ENCODE measurements at regions not wholly inside any gene's neighbourhood (a gene's known extent, or its start where the extent isn't known, plus 50 kb on each side); places are given as distances from the start of the nearest gene placed in this dataset.

- H3K27me3 ChIP-seq (ENCODE audit: insufficient read depth) = no peaks in the 10 kb centered on the region
- peaks cover 7% of the 10 kb centered on the region for H3K27me3 Mint-ChIP-seq (ENCODE audit: insufficient read depth, low read depth, poor library complexity)
- H3K36me3 Mint-ChIP-seq (ENCODE audit: low read depth) = no peaks in the 10 kb centered on the region
- H3K79me2 ChIP-seq (replicated peaks; ENCODE audit: insufficient read depth) = no peaks in the 10 kb centered on the region
- peaks cover 11% of the 10 kb centered on the region; the same call in 1 of the 2 replicates for H3K4me1 ChIP-seq (ENCODE audit: insufficient read depth)
- H3K4me3 ChIP-seq = no peak overlapping the region
- no peaks in the 10 kb centered on the region for H4K20me1 ChIP-seq (replicated peaks; ENCODE audit: insufficient read depth)
- H3K9me3 Mint-ChIP-seq = peaks cover 3% of the 10 kb centered on the region; the same call in 1 of the 3 replicates
- H2AFZ ChIP-seq = no peak overlapping the region
- no peaks in the 10 kb centered on the region for H3K9me2 ChIP-seq (ENCODE audit: insufficient read depth)
- H3K36me3 ChIP-seq (ENCODE audit: insufficient read depth) = no peaks in the 10 kb centered on the region
- no peak overlapping the region for H3K27ac ChIP-seq (ENCODE audit: low read depth)
- TF ChIP-seq, protein P1, sequence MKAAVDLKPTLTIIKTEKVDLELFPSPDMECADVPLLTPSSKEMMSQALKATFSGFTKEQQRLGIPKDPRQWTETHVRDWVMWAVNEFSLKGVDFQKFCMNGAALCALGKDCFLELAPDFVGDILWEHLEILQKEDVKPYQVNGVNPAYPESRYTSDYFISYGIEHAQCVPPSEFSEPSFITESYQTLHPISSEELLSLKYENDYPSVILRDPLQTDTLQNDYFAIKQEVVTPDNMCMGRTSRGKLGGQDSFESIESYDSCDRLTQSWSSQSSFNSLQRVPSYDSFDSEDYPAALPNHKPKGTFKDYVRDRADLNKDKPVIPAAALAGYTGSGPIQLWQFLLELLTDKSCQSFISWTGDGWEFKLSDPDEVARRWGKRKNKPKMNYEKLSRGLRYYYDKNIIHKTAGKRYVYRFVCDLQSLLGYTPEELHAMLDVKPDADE (IDR thresholded peaks at IDR 0.05) = no peak
- TF ChIP-seq, protein P2, sequence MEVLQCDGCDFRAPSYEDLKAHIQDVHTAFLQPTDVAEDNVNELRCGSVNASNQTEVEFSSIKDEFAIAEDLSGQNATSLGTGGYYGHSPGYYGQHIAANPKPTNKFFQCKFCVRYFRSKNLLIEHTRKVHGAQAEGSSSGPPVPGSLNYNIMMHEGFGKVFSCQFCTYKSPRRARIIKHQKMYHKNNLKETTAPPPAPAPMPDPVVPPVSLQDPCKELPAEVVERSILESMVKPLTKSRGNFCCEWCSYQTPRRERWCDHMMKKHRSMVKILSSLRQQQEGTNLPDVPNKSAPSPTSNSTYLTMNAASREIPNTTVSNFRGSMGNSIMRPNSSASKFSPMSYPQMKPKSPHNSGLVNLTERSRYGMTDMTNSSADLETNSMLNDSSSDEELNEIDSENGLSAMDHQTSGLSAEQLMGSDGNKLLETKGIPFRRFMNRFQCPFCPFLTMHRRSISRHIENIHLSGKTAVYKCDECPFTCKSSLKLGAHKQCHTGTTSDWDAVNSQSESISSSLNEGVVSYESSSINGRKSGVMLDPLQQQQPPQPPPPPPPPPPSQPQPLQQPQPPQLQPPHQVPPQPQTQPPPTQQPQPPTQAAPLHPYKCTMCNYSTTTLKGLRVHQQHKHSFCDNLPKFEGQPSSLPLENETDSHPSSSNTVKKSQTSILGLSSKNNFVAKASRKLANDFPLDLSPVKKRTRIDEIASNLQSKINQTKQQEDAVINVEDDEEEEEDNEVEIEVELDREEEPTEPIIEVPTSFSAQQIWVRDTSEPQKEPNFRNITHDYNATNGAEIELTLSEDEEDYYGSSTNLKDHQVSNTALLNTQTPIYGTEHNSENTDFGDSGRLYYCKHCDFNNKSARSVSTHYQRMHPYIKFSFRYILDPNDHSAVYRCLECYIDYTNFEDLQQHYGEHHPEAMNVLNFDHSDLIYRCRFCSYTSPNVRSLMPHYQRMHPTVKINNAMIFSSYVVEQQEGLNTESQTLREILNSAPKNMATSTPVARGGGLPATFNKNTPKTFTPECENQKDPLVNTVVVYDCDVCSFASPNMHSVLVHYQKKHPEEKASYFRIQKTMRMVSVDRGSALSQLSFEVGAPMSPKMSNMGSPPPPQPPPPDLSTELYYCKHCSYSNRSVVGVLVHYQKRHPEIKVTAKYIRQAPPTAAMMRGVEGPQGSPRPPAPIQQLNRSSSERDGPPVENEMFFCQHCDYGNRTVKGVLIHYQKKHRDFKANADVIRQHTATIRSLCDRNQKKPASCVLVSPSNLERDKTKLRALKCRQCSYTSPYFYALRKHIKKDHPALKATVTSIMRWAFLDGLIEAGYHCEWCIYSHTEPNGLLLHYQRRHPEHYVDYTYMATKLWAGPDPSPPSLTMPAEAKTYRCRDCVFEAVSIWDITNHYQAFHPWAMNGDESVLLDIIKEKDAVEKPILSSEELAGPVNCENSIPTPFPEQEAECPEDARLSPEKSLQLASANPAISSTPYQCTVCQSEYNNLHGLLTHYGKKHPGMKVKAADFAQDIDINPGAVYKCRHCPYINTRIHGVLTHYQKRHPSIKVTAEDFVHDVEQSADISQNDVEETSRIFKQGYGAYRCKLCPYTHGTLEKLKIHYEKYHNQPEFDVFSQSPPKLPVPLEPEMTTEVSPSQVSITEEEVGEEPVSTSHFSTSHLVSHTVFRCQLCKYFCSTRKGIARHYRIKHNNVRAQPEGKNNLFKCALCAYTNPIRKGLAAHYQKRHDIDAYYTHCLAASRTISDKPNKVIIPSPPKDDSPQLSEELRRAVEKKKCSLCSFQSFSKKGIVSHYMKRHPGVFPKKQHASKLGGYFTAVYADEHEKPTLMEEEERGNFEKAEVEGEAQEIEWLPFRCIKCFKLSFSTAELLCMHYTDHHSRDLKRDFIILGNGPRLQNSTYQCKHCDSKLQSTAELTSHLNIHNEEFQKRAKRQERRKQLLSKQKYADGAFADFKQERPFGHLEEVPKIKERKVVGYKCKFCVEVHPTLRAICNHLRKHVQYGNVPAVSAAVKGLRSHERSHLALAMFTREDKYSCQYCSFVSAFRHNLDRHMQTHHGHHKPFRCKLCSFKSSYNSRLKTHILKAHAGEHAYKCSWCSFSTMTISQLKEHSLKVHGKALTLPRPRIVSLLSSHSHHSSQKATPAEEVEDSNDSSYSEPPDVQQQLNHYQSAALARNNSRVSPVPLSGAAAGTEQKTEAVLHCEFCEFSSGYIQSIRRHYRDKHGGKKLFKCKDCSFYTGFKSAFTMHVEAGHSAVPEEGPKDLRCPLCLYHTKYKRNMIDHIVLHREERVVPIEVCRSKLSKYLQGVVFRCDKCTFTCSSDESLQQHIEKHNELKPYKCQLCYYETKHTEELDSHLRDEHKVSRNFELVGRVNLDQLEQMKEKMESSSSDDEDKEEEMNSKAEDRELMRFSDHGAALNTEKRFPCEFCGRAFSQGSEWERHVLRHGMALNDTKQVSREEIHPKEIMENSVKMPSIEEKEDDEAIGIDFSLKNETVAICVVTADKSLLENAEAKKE (CRISPR knock-in tag; IDR thresholded peaks at IDR 0.05) = no peak
- TF ChIP-seq ZNF331 (CRISPR knock-in tag; IDR thresholded peaks at IDR 0.05; ENCODE audit: low read depth) (no peak), STAT1 (IDR thresholded peaks at IDR 0.05; ENCODE audit: unreplicated experiment) (no peak), POLR2AphosphoS5 (IDR thresholded peaks at IDR 0.05; ENCODE audit: low read depth) (no peak), JUNB (IDR thresholded peaks at IDR 0.05; ENCODE audit: unreplicated experiment) (no peak), ZNF114 (CRISPR knock-in tag; IDR thresholded peaks at IDR 0.05) (no peak), NANOG (IDR thresholded peaks at IDR 0.05; ENCODE audit: borderline replicate concordance) (no peak), REST (IDR thresholded peaks at IDR 0.05; ENCODE audit: unreplicated experiment) (no peak), EZH2phosphoT487 (IDR thresholded peaks at IDR 0.05; ENCODE audit: unreplicated experiment) (no peak)
- TF ChIP-seq, protein P3, sequence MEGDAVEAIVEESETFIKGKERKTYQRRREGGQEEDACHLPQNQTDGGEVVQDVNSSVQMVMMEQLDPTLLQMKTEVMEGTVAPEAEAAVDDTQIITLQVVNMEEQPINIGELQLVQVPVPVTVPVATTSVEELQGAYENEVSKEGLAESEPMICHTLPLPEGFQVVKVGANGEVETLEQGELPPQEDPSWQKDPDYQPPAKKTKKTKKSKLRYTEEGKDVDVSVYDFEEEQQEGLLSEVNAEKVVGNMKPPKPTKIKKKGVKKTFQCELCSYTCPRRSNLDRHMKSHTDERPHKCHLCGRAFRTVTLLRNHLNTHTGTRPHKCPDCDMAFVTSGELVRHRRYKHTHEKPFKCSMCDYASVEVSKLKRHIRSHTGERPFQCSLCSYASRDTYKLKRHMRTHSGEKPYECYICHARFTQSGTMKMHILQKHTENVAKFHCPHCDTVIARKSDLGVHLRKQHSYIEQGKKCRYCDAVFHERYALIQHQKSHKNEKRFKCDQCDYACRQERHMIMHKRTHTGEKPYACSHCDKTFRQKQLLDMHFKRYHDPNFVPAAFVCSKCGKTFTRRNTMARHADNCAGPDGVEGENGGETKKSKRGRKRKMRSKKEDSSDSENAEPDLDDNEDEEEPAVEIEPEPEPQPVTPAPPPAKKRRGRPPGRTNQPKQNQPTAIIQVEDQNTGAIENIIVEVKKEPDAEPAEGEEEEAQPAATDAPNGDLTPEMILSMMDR (conservative IDR thresholded peaks at IDR 0.05; ENCODE audit: low read depth in 2 of 2) = no peak
- no peak overlapping the region for H3K4me2 ChIP-seq
- H3F3A ChIP-seq (replicated peaks; ENCODE audit: low read depth) = no peaks in the 10 kb centered on the region
- H3K4me3 Mint-ChIP-seq = no peak overlapping the region
- ATAC-seq (no peak), DNase-seq (ENCODE audit: low spot score) (no peak)
- H3K27ac Mint-ChIP-seq = no peak overlapping the region
- H3K4me1 Mint-ChIP-seq = peaks cover 29% of the 10 kb centered on the region
These were observed 1461.1 kb downstream of the BRD1 start for GRCh38 chr22:48366591-48366990.

Data from GM23338 (cell line).